GM19397 (cell line): ENCODE measurements at regions not wholly inside any gene's neighbourhood (a gene's known extent, or its start where the extent isn't known, plus 50 kb on each side); places are given as distances from the start of the nearest gene placed in this dataset.
"Not testable (repeated sequence)": the region's sequence is repeated elsewhere in the genome, so short reads cannot be mapped to it uniquely, and the experiment has no call there.

Experiments used
- ATAC-seq: cut with Tn5 transposase; IDR thresholded peaks from one replicate; pipeline ENCODE4 v1.9.1; 2021; ENCODE audit warnings: mild to moderate bottlenecking, moderate library complexity; ENCODE audit not compliant: unreplicated experiment

- no peak for ATAC-seq
Measured at GRCh38 chr10:33071857-33072256, 113.8 kb upstream of the ITGB1 start.

GRCh38 chr10:33070101-33070500 is 112.1 kb upstream of the ITGB1 start:
- ATAC-seq, result no peak

- no peak for ATAC-seq
Measured at GRCh38 chr10:33067917-33068316, 109.9 kb upstream of the ITGB1 start.

- no peak for ATAC-seq
Measured at GRCh38 chr10:33067481-33067880, 109.5 kb upstream of the ITGB1 start.

GRCh38 chr10:33066558-33067236 is 108.7 kb upstream of the ITGB1 start:
- ATAC-seq, result no peak

GRCh38 chr10:33065111-33065510 is 107.1 kb upstream of the ITGB1 start:
- ATAC-seq, result no peak

GRCh38 chr10:33064706-33065105 is 106.7 kb upstream of the ITGB1 start:
- no peak for ATAC-seq

- no peak for ATAC-seq
Measured at GRCh38 chr10:33057620-33058019, 99.6 kb upstream of the ITGB1 start.

GRCh38 chr10:33056828-33057596 is 99.0 kb upstream of the ITGB1 start:
- no peak for ATAC-seq

- no peak for ATAC-seq
Measured at GRCh38 chr10:33055625-33056024, 97.6 kb upstream of the ITGB1 start.

GRCh38 chr10:33052915-33053810 is 95.1 kb upstream of the ITGB1 start:
- no peak for ATAC-seq

GRCh38 chr10:33052263-33052875 is 94.3 kb upstream of the ITGB1 start:
- ATAC-seq, result no peak

GRCh38 chr10:33049963-33050920 is 92.2 kb upstream of the ITGB1 start:
- ATAC-seq, result not testable (repeated sequence)

- ATAC-seq, result no peak
Measured at GRCh38 chr10:33048223-33048622, 90.2 kb upstream of the ITGB1 start.

- no peak for ATAC-seq
Measured at GRCh38 chr10:33047655-33048054, 89.6 kb upstream of the ITGB1 start.

- no peak for ATAC-seq
Measured at GRCh38 chr10:33046792-33047191, 88.8 kb upstream of the ITGB1 start.

GRCh38 chr10:33045421-33045820 is 87.4 kb upstream of the ITGB1 start:
- no peak for ATAC-seq

GRCh38 chr10:33042565-33042964 is 84.5 kb upstream of the ITGB1 start:
- ATAC-seq, result no peak

- ATAC-seq, result no peak
Measured at GRCh38 chr10:33041783-33042437, 83.9 kb upstream of the ITGB1 start.
